H9 (cell line): ENCODE measurements at regions not wholly inside any gene's neighbourhood (a gene's known extent, or its start where the extent isn't known, plus 50 kb on each side); places are given as distances from the start of the nearest gene placed in this dataset.

Source experiments
- DNase-seq: peaks from one replicate; pipeline ENCODE4 v3.0.0-alpha.2; 2017
- H2AFZ ChIP-seq: one replicate; pipeline ENCODE4 v1.6.1; 2013; ENCODE audit warnings: mild to moderate bottlenecking, low read length, control low read depth, moderate library complexity
- H2AK5ac ChIP-seq: 2 replicates; pipeline ENCODE4 v1.6.1; 2013; ENCODE audit warnings: low read length, control low read depth, mixed read lengths; ENCODE audit not compliant: insufficient read length
- H2BK120ac ChIP-seq: one replicate; pipeline ENCODE4 v1.6.1; 2013; ENCODE audit warnings: low read depth, mild to moderate bottlenecking, low read length, control low read depth, inconsistent platforms; ENCODE audit not compliant: poor library complexity, severe bottlenecking
- H2BK12ac ChIP-seq: 2 replicates; pipeline ENCODE4 v1.6.1; 2013; ENCODE audit warnings: low read length, control low read depth, mixed read lengths, low read depth; ENCODE audit not compliant: insufficient read length
- H2BK15ac ChIP-seq: 2 replicates; pipeline ENCODE4 v1.6.1; 2013; ENCODE audit warnings: low read depth, low read length, control low read depth
- H2BK20ac ChIP-seq: one replicate; pipeline ENCODE4 v1.6.1; 2013; ENCODE audit warnings: low read depth, mild to moderate bottlenecking, low read length, control low read depth, inconsistent platforms; ENCODE audit not compliant: poor library complexity, severe bottlenecking
- H2BK5ac ChIP-seq: 2 replicates; pipeline ENCODE4 v1.6.1; 2013; ENCODE audit warnings: low read length, control low read depth, mixed read lengths; ENCODE audit not compliant: insufficient read length
- H3K14ac ChIP-seq: 2 replicates; pipeline ENCODE4 v1.6.1; 2013; ENCODE audit warnings: low read length, control low read depth; ENCODE audit not compliant: insufficient read depth
- H3K18ac ChIP-seq: 2 replicates; pipeline ENCODE4 v1.6.1; 2013; ENCODE audit warnings: low read depth, mild to moderate bottlenecking, mixed read lengths, low read length, control low read depth; ENCODE audit not compliant: insufficient read length
- H3K23ac ChIP-seq: 2 replicates; pipeline ENCODE4 v1.6.1; 2013; ENCODE audit warnings: low read length, control low read depth, mixed read lengths, low read depth; ENCODE audit not compliant: insufficient read length
- H3K23me2 ChIP-seq: 2 replicates; pipeline ENCODE4 v1.6.1; 2013; ENCODE audit warnings: low read depth, mild to moderate bottlenecking, mixed read lengths, low read length, control low read depth; ENCODE audit not compliant: insufficient read length, poor library complexity, severe bottlenecking
- H3K27ac ChIP-seq: 2 replicates; pipeline ENCODE4 v1.5.1; 2013; ENCODE audit warnings: low read length, control low read depth, mixed read lengths, low read depth; ENCODE audit not compliant: insufficient read length
- H3K27me3 ChIP-seq: 2 replicates; pipeline ENCODE4 v1.6.1; 2013; ENCODE audit warnings: low read length, control low read depth, inconsistent platforms; ENCODE audit not compliant: insufficient read depth
- H3K4ac ChIP-seq: 2 replicates; pipeline ENCODE4 v1.6.1; 2013; ENCODE audit warnings: low read depth, mild to moderate bottlenecking, control low read depth, inconsistent platforms, low read length, moderate library complexity
- H3K4me1 ChIP-seq: 2 replicates; pipeline ENCODE4 v1.6.1; 2013; ENCODE audit warnings: low read length, control low read depth, inconsistent platforms; ENCODE audit not compliant: insufficient read depth
- H3K4me2 ChIP-seq: 2 replicates; pipeline ENCODE4 v1.6.1; 2013; ENCODE audit warnings: low read length, control low read depth, mixed read lengths; ENCODE audit not compliant: insufficient read length, insufficient read depth
- H3K56ac ChIP-seq: 2 replicates; pipeline ENCODE4 v1.6.1; 2013; ENCODE audit warnings: low read depth, mild to moderate bottlenecking, mixed read lengths, low read length, control low read depth; ENCODE audit not compliant: insufficient read length
- H3K79me1 ChIP-seq: 2 replicates; pipeline ENCODE4 v1.6.1; 2013; ENCODE audit warnings: low read depth, mild to moderate bottlenecking, moderate library complexity, low read length, control low read depth, inconsistent platforms; ENCODE audit not compliant: insufficient read depth, poor library complexity, severe bottlenecking
- H3K79me2 ChIP-seq: 2 replicates; pipeline ENCODE4 v1.6.1; 2013; ENCODE audit warnings: low read length, control low read depth, inconsistent platforms; ENCODE audit not compliant: insufficient read depth
- H3K9ac ChIP-seq: 2 replicates; pipeline ENCODE4 v1.6.1; 2013; ENCODE audit warnings: low read length, control low read depth, mixed read lengths; ENCODE audit not compliant: insufficient read length; ENCODE audit errors: extremely low read depth
- H3K9me3 ChIP-seq: one replicate; pipeline ENCODE4 v1.6.1; 2013; ENCODE audit warnings: low read depth, low read length, inconsistent platforms; ENCODE audit not compliant: control insufficient read depth
- H3T11ph ChIP-seq: one replicate; pipeline ENCODE4 v1.6.1; 2013; ENCODE audit warnings: mild to moderate bottlenecking, low read length, control low read depth, inconsistent platforms
- H4K20me1 ChIP-seq: one replicate; pipeline ENCODE4 v1.6.1; 2013; ENCODE audit not compliant: control insufficient read depth, insufficient read length, insufficient read depth
- H4K5ac ChIP-seq: 2 replicates; pipeline ENCODE4 v1.6.1; 2013; ENCODE audit warnings: low read depth, mild to moderate bottlenecking, mixed read lengths, low read length, control low read depth; ENCODE audit not compliant: insufficient read length
- H4K8ac ChIP-seq: replicated peaks from 2 replicates; pipeline ENCODE4 v1.6.1; 2013; ENCODE audit warnings: low read length, control low read depth, mixed read lengths, low read depth; ENCODE audit not compliant: insufficient read length
- H4K91ac ChIP-seq: 2 replicates; pipeline ENCODE4 v1.6.1; 2013; ENCODE audit warnings: low read depth, mild to moderate bottlenecking, moderate library complexity, mixed read lengths, low read length, control low read depth; ENCODE audit not compliant: insufficient read length
- H3K27ac Mint-ChIP-seq, 3 experiments: 2 replicates in 2 of 3; 3 replicates in 1 of 3; pipeline ENCODE4 v1.8.0; 2020 to 2021; ENCODE audit warnings: mixed read lengths in 3 of 3, mild to moderate bottlenecking in 1 of 3, moderate library complexity in 1 of 3
- H3K27me3 Mint-ChIP-seq: 2 replicates; pipeline ENCODE4 v1.8.0; 2021; ENCODE audit warnings: low read depth, mild to moderate bottlenecking, moderate library complexity, mixed read lengths
- H3K36me3 Mint-ChIP-seq, 3 experiments: 2 replicates in 2 of 3; 3 replicates in 1 of 3; pipeline ENCODE4 v1.8.0; 2020 to 2021; ENCODE audit warnings: low read depth in 3 of 3, mixed read lengths in 3 of 3; ENCODE audit not compliant: insufficient read depth in 1 of 3
- H3K4me1 Mint-ChIP-seq, 2 experiments: 2 replicates each; pipeline ENCODE4 v1.8.0; 2020; ENCODE audit warnings: mixed read lengths in 2 of 2
- H3K4me3 Mint-ChIP-seq, 2 experiments: 2 replicates in 1 of 2; 3 replicates in 1 of 2; pipeline ENCODE4 v1.8.0; 2020 to 2021; ENCODE audit warnings: mild to moderate bottlenecking in 2 of 2, mixed read lengths in 2 of 2, moderate library complexity in 1 of 2
- H3K9me3 Mint-ChIP-seq, 2 experiments: 2 replicates in 1 of 2; 3 replicates in 1 of 2; pipeline ENCODE4 v1.8.0; 2020; ENCODE audit warnings: mild to moderate bottlenecking in 2 of 2, mixed read lengths in 2 of 2, moderate library complexity in 1 of 2
- WGBS: extraction: QIAGEN DNeasy Blood & Tissue Kit; methylation state at CpG from one replicate; pipeline ENCODE4 v1.1.7; 2013; ENCODE audit warnings: missing lambda C conversion rate, low lambda C conversion rate, mixed read lengths; ENCODE audit not compliant: insufficient read length; ENCODE audit errors: extremely low coverage; 5-methylcytosine and 5-hydroxymethylcytosine counted together
- TF ChIP-seq, protein P1 (sequence below): fragments of 200-600 bp; sonication (generic); conservative IDR thresholded peaks from 3 replicates; pipeline ENCODE4 v1.8.0; 2021; ENCODE audit warnings: antibody characterized with exemption, mild to moderate bottlenecking

- Histone ChIP-seq H4K91ac (no peak overlapping the region), H3K79me1 (no peaks in the 10 kb centered on the region), H3K18ac (no peak overlapping the region), H3K9ac (no peak overlapping the region), H2BK120ac (no peak overlapping the region), H3K4me2 (no peak overlapping the region), H2BK12ac (no peak overlapping the region), H3K14ac (no peak overlapping the region; the same call in 1 of the 2 replicates), H2BK20ac (no peak overlapping the region), H4K8ac (no peak overlapping the region), H3K56ac (no peak overlapping the region), H2AFZ (no peak overlapping the region), H3K79me2 (no peaks in the 10 kb centered on the region), H2AK5ac (no peak overlapping the region), H2BK15ac (no peak overlapping the region), H3K27me3 (no peaks in the 10 kb centered on the region), H4K5ac (no peak overlapping the region), H4K20me1 (no peaks in the 10 kb centered on the region), H3K4me1 (peaks cover 2% of the 10 kb centered on the region; the same call in 1 of the 2 replicates), H3K23me2 (no peaks in the 10 kb centered on the region), H3T11ph (no peak overlapping the region), H3K9me3 (no peaks in the 10 kb centered on the region), H3K23ac (no peak overlapping the region), H3K4ac (no peak overlapping the region), H3K27ac (no peak overlapping the region), H2BK5ac (no peak overlapping the region)
- Mint-ChIP-seq H3K4me3 (no peak overlapping the region), H3K27ac (no peak overlapping the region), H3K27me3 (peaks cover 48% of the 10 kb centered on the region), H3K4me1 (peaks cover 12 to 13% of the 10 kb centered on the region in 2 experiments), H3K9me3 (no peaks in the 10 kb centered on the region; a peak in 1 of 5 replicates), H3K36me3 (no peaks in the 10 kb centered on the region)
- no CpG with 5 or more reads among the region's 5 CpGs for WGBS
- TF ChIP-seq, protein P1, sequence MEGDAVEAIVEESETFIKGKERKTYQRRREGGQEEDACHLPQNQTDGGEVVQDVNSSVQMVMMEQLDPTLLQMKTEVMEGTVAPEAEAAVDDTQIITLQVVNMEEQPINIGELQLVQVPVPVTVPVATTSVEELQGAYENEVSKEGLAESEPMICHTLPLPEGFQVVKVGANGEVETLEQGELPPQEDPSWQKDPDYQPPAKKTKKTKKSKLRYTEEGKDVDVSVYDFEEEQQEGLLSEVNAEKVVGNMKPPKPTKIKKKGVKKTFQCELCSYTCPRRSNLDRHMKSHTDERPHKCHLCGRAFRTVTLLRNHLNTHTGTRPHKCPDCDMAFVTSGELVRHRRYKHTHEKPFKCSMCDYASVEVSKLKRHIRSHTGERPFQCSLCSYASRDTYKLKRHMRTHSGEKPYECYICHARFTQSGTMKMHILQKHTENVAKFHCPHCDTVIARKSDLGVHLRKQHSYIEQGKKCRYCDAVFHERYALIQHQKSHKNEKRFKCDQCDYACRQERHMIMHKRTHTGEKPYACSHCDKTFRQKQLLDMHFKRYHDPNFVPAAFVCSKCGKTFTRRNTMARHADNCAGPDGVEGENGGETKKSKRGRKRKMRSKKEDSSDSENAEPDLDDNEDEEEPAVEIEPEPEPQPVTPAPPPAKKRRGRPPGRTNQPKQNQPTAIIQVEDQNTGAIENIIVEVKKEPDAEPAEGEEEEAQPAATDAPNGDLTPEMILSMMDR, result no peak
- DNase-seq, result no peak
Measured at GRCh38 chr9:126154869-126155268, 171.8 kb upstream of the MVB12B start.
